IPS-NIHi7 (cell line): ENCODE measurements at regions not wholly inside any gene's neighbourhood (a gene's known extent, or its start where the extent isn't known, plus 50 kb on each side); places are given as distances from the start of the nearest gene placed in this dataset.
"Not testable (repeated sequence)": the region's sequence is repeated elsewhere in the genome, so short reads cannot be mapped to it uniquely, and the experiment has no call there.

ENCODE experiments used
- DNase-seq: peaks from one replicate; pipeline ENCODE4 v3.0.0; 2012; ENCODE audit warnings: mixed read lengths; ENCODE audit errors: extremely low spot score

- DNase-seq: no peak
Observed at GRCh38 chr5:93221773-93222172, 359.2 kb downstream of the NR2F1-AS1 start.

DNA sequence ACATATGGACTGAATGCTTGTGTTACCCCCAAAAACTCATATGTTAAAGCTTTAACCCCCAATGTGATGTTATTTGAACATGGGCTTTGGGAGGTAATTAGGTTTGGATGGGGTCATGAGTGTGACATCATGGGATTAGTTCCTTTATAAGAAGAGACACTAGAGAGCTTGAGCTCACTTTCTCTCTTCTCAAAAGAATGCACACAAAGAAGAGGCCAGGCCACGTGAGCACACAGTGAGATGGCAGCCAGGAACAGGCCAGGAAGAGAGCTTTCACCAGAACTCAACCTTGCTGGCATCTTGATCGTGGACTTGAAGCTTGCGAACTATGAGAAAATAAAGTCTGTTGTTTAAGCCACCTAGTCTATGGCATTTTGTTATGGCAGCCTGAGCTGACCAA is 360.6 kb downstream of the NR2F1-AS1 start:
- no peak for DNase-seq

GRCh38 chr5:93219641-93220145 is 361.3 kb downstream of the NR2F1-AS1 start:
- DNase-seq: peak; percentile 26

- not testable (repeated sequence) for DNase-seq
Observed at GRCh38 chr5:93213111-93213794, 367.8 kb downstream of the NR2F1-AS1 start.

DNA sequence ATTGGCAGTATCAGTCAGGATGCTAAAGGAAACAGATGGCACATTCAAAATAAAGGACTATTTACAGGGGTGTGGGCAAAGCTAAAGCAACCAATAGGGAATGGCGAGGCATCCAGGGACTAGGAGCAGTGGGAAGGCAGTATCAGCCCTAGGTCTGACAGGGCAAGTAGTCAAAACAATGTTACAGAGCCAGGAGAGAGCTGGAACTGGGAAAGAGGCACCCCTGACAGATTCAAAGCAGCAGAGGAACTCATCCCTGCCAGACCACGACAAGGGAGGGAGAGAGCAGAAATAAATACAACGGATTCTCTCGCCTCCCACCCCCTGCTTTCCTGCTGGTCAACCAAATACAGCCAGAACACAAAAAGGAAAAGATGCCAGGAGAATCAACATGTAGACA is 371.5 kb downstream of the NR2F1-AS1 start:
- DNase-seq: no peak

- no peak for DNase-seq
Observed at GRCh38 chr5:93208141-93208751, 372.8 kb downstream of the NR2F1-AS1 start.

DNA sequence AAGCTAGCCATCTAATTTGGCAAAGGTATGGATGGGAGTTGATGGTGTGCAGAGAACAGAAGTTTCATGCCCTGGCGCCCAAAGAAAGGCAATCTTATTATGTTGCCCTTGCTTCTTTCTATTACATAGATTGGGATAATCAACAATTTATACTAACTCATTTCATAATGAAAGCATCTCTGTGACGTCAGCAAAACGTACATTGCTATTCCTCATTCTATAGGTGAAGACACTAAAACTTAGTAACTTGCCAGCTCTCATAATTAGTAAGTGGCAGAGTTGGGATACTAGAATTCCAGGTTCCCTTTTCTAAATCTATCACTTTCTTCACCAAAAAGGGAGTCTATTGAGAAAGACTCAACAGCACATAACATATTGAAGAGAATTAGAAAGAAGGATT is 374.8 kb downstream of the NR2F1-AS1 start:
- no peak for DNase-seq

DNA sequence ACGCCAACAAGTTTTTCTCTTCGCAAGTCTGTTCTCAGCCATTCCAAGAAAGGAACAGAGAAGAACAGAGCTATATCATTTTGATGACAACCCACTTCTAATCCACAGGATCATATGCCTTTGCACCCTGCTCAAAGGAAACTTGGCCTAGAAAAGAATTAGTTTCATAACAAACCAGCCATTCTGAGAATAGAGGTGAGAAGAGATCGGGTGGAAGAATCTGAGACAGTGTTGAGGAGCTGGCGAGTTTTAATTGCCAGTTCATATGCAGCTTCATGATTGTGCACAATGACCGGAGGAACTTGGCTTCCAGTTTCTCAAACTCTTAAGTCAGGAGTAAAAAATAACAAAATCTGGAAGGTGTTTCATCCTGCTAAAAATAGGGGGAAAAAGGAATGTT is 380.0 kb downstream of the NR2F1-AS1 start:
- DNase-seq: no peak

- DNase-seq: no peak
Observed at GRCh38 chr5:93196986-93197385, 384.0 kb downstream of the NR2F1-AS1 start.

DNA sequence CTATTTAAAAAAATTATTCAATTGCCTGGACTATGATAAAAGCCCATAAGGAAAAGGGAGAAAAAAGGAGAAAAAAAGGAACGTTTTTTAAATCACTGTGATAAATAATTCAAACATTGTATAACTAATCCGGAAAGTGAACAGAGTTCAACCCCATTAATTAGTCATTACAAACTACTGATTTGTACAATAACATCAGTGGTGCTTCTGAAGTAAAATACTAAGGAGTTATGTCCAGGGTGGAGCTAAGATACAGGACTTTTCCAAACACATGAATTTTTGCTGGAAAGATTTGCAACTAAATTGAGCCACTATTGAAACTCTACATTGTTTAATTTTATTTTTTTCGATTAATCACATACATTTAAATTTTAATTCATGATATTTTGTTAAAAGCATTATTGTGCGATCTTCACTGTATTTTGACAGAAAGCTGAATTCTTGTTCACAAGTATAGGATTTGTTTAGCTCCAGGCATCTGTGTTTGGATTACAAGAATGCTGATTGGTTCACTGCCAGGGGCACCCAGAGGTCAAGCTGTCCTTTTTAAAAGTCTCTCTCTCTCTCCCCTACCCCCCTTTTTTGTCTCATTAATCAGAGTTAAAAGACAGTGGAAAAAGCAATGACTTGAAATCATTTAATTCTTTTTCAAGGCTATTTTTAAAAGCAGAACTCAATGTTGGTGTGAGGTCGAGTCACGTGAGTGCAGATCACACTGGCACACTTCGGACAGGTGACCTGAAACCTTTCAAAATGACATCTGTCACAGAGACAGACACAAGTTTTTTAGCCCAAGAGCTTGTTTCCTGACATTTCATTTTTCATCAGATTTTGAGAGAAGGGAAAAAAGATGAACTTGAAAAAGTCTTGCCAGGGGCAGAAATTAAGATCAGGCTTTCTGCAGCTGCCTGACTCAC is 387.3 kb downstream of the NR2F1-AS1 start:
- DNase-seq: no peak

- DNase-seq: no peak
Observed at GRCh38 chr5:93192683-93193082, 388.3 kb downstream of the NR2F1-AS1 start.

DNA sequence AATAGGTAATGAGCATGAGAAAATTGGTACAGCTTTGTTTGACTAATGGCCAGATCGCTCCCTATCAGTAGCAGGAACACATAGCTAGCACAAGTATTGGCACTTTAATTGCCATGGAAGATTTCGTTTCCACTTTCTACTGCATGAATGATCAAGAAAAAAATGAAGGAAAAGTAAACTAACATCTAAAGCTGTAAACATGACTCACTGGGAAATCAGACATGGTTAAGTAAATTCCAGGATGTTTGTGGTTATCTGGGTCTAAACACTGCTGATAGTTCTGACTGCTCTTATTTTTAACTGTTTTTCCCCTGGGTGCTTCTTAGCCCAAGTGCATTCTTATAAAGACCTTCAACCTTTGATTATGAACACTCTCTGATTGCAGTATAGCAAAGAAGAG is 388.9 kb downstream of the NR2F1-AS1 start:
- DNase-seq: no peak

GRCh38 chr5:93191035-93191817 is 389.8 kb downstream of the NR2F1-AS1 start:
- no peak for DNase-seq

- DNase-seq: no peak
Observed at GRCh38 chr5:93189707-93190120, 391.3 kb downstream of the NR2F1-AS1 start.

- DNase-seq: no peak
Observed at GRCh38 chr5:93188876-93189485, 392.0 kb downstream of the NR2F1-AS1 start.

- no peak for DNase-seq
Observed at GRCh38 chr5:93186076-93186682, 394.8 kb downstream of the NR2F1-AS1 start.

- DNase-seq: no peak
Observed at GRCh38 chr5:93184041-93184440, 397.0 kb downstream of the NR2F1-AS1 start.

DNA sequence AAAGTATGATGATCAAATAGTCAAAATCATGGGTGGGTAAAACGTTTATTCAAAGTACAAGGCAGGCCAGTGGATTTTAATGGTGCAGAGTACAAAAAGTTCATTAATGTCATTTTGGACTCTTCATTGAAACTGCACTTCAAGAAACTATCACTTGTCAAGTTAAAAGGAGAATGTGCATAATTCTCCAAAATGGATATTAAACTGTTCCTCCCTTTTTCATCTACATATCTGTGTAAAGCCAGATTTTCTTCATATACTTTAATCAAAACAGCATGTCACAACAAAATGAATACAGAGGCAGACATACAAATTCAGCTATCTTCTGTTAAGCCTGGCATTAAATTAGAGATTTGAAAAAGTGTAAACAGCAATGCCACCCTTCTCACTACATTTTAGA is 401.6 kb downstream of the NR2F1-AS1 start:
- DNase-seq: no peak

GRCh38 chr5:93174930-93175329 is 406.1 kb downstream of the NR2F1-AS1 start:
- DNase-seq: no peak

GRCh38 chr5:93165559-93165958 is 415.5 kb downstream of the NR2F1-AS1 start:
- DNase-seq: no peak

GRCh38 chr5:93164690-93165089 is 416.3 kb downstream of the NR2F1-AS1 start:
- DNase-seq: no peak
